GM18519 (cell line): ENCODE measurements at regions not wholly inside any gene's neighbourhood (a gene's known extent, or its start where the extent isn't known, plus 50 kb on each side); places are given as distances from the start of the nearest gene placed in this dataset.

Experiments
- ATAC-seq: cut with Tn5 transposase; IDR thresholded peaks from one replicate; pipeline ENCODE4 v1.9.1; 2021; ENCODE audit warnings: mild to moderate bottlenecking, moderate library complexity; ENCODE audit not compliant: unreplicated experiment, low FRiP score

DNA sequence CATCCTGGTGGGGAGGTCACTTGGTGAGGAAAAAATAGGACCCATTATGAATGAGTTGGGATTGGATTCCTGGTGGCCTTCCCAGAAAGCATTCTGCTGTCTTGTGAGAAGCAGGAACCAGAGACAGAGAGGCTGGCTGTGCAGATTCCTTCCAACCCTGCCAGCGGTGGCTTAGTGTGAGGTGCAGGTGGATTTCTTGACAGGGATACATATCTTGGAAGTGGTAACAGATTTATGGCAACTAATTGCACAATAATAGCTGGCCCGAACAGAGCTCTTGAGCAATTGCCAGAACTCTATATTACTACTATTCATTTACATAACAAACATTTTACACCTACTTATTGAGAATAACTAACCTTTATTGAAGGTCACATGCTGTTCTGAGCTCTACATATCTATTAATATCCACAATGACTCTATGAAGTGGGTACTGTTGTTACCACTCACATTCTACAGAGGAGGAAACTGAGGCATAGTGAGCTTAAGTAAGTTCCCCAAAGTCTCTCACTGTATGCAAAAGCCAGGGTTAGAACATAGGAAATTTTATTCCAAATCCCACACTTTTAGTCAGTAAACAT, 173.9 kb upstream of the SERP2 start:
- ATAC-seq = no peak

GRCh38 chr13:44206434-44206833, 167.2 kb upstream of the SERP2 start:
- no peak for ATAC-seq

- ATAC-seq = no peak
Observed at GRCh38 chr13:44207476-44207875, 166.1 kb upstream of the SERP2 start.

GRCh38 chr13:44210525-44210924, 163.1 kb upstream of the SERP2 start:
- ATAC-seq = no peak

DNA sequence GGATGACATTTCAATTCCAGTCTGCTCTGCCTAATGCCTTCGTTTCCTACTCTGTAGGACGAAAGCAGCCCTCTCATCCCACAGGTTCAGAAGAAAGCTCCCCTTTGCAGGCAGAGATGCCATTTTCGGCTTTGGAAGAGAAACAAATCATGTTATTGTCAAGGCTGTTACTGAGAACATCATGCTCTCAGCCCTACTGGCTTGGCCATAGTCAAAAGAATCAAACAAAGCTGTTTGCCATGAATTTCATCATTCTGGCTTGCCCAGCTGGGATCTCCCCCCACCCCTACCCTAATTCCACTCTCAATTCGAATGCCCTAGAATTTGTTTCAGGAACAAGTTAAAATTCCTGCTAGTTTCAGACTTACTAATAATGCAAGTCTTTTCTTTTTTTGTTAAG, 162.3 kb upstream of the SERP2 start:
- ATAC-seq = no peak

- no peak for ATAC-seq
Observed at GRCh38 chr13:44211704-44212346, 161.8 kb upstream of the SERP2 start.

GRCh38 chr13:44212633-44213396, 160.8 kb upstream of the SERP2 start:
- ATAC-seq = no peak

- no peak for ATAC-seq
Observed at GRCh38 chr13:44218501-44219240, 155.0 kb upstream of the SERP2 start.

DNA sequence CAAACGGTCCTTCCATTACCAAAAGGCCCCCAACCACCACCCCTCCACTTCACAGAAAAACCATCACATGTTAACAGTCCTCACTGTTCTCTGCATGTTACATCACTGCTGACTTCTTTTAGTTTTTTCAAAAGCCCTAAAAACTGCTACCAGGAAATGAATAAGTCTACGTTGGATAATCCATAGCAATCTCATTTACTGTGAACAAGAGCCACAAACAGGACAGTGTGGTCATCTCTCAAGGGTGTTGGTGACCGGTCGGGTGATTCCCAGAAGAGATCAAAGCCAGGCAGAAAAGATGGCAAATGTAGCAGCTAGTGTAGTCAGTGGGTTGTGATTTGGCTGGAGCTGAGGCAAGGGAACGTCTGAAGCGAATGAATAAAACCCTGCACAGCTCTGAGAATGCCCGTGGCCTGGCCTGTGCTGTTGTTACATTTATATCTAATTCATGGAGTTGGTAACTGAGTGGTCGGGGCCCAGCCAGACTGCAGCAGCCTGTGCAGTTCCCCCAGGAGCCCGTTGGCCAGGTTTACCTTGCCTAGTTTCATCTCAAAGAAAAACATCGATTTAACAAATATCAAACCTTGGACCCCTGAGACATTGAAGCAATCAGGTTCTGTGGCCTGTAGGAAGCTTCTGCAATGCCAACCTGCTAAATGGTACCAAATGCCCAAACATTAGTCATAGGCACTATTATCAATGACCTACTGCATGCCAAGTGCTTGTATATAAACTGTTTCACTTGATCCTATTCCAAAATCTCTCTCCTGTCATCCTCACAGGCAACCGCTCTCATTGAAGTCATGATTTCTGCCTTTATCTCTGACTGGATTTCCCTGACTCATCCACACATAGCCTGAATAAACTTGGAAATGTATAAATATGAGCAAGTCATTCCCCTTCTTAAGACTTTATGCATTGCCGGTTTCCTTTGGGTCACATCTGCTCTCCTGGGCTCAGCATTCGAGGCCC, 153.8 kb upstream of the SERP2 start:
- ATAC-seq = no peak

DNA sequence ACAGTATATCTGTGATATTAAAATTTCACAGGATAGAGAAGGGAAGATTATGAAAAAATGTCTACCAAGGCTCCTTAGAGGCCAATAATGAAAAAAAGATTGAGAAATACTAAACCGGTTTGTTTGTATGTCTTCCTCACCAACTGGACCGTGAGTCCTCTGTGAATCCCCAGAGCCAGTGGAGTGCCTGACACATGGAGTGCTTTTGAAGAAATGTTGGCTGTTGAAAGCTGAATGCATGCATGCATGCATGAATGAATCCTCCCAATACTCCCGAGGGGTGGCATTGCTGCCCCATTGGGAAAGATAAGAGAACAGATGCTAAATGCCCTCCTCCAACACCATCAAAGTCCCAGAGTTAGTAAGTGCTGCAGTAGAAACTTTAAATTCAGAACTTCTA, 152.7 kb upstream of the SERP2 start:
- ATAC-seq = no peak

GRCh38 chr13:44221657-44222056, 152.0 kb upstream of the SERP2 start:
- ATAC-seq = no peak

DNA sequence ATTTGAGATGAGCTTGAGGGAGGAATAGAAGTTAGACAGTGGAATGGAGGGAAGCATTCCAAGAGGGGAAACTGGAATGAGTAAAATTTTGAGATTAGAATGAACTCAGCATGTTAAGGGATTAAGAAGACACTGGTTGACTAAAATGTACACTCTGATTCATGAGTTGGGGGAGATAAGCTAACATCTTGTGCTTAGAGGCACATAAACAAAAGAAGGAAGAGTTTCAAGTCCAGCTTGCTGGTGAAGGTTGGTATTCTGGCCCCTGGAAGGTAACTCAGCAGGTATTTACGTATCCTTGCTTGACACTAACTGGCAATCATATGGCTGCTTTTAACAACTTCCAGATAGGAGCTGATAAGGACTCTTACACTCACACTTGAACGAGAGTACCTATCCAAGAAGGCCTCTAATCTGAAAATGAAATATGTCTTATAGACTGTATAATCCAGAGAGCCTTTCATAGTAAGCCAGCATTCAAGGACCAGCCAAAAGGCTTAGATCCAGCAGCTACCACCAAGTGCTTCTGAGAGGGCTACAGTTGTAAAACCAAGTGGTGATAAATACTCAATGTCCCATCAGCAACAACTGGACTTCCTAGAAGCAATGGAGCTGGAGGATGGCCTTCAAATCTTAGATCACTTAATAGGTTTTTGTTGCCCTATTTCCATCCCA, 149.7 kb upstream of the SERP2 start:
- no peak for ATAC-seq

GRCh38 chr13:44224450-44225149, 149.0 kb upstream of the SERP2 start:
- no peak for ATAC-seq

DNA sequence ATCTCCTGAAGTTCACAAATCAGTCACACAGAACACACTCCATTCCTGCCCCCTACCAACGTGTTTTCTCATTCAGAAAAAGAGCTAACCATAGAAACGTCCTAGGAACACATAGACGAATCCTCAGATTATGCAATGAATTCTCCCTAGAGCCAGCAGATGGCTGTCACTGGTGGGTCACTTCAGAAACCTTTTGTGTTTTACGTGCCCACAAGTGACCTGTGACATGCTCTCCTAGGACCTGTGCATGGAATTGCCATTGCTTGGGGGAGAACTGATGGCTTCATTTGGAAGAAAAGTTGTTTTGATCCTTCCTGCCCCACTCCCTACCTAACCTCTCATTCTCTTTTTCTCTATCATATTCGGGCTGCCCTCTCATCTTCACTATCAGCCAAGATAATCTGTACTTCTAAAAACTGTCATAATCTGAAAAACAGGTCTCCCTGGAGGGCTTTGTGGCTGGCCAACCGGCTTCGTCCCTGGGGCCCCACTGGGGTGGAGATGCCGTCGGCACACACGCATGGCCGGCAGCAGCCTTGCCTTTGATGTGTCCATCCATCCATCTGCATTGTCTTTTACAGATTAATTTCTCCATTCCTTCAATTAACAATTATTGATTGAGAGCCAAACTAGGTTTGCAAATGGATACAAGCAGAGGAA, 144.1 kb upstream of the SERP2 start:
- no peak for ATAC-seq

GRCh38 chr13:44230071-44230470, 143.6 kb upstream of the SERP2 start:
- no peak for ATAC-seq

DNA sequence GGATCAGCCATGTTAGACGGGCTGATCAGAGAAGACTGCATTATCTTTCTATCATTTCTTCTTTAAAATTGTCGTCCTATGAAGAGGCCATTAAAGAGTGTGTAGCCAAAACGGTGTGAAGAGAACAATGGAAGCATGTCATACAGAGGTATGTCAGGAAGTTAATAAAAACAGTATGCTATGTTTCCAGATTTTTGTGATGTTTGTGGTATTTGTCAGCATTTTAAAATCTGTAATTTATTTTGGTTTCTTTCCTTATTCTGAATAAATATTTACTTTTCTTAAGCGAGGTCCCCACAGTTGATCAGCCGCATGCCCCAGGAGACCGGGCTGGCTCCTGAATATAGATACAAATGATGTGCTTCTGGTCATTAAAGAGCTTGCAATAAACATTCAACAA, 142.9 kb upstream of the SERP2 start:
- ATAC-seq = no peak

- ATAC-seq = no peak
Observed at GRCh38 chr13:44231786-44232516, 141.7 kb upstream of the SERP2 start.

DNA sequence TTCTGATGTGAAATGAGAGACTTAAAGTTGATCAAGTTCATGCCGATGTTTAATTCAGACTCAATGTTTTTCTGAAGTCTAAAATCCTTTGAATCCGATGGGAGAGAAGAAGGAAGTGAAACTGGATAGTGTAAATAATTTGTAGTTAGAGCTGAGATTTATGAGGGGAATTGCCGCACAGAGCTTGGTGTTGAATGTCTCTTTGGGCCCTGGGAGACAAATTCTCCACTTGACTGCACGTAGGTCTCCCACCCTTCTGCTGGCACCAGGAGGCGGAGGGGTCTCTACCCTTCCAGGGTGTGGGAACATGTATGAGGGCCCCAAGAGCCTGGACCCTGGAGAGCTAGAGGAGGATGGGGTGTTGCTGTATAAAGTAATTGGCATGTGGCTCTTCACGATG, 140.8 kb upstream of the SERP2 start:
- no peak for ATAC-seq
